Thyroid gland (tissue), 4 donors: ENCODE measurements at regions not wholly inside any gene's neighbourhood (a gene's known extent, or its start where the extent isn't known, plus 50 kb on each side); places are given as distances from the start of the nearest gene placed in this dataset.

Source experiments
- CTCF ChIP-seq, 6 experiments: fragments of 200-600 bp in 3 of 6; fragments of 450-650 bp in 3 of 6; sonication (generic) in 3 of 6; IDR thresholded peaks; one replicate each; pipeline ENCODE4 v1.5.1; 2016 to 2019; ENCODE audit warnings: antibody characterized with exemption in 6 of 6, mild to moderate bottlenecking in 2 of 6, inconsistent platforms in 1 of 6, moderate library complexity in 1 of 6
- POLR2A ChIP-seq, 2 donors: fragments of 450-650 bp; IDR thresholded peaks; one replicate each; pipeline ENCODE4 v1.6.1; 2017; ENCODE audit warnings: antibody characterized with exemption in 2 of 2, mild to moderate bottlenecking in 2 of 2, moderate library complexity in 1 of 2

- TF ChIP-seq CTCF (IDR thresholded peaks at IDR 0.05), result no peak
- TF ChIP-seq POLR2A (IDR thresholded peaks at IDR 0.05), result no peak
Measured at GRCh38 chr4:173449380-173449717, 50.4 kb upstream of the SCRG1 start.
